ENCODE measurements at regions not wholly inside any gene's neighbourhood (a gene's known extent, or its start where the extent isn't known, plus 50 kb on each side); places are given as distances from the start of the nearest gene placed in this dataset.

GRCh38 chr20:7585126-7585679 lies 355.1 kb downstream of the HAO1 start:
- no peak overlapping the region for H3K27ac ChIP-seq
- no peaks in the 10 kb centered on the region for H3K27me3 ChIP-seq
- no peak overlapping the region for H3K4me3 ChIP-seq
- intact Hi-C loops (cut with DNase I; ENCODE audit: low total_unique reads): no loop called here
- H3K9me3 ChIP-seq: no peaks in the 10 kb centered on the region
- TF ChIP-seq CTCF (IDR thresholded peaks at IDR 0.05): no peak
- no peak for DNase-seq
- H3K4me1 ChIP-seq: no peaks in the 10 kb centered on the region
- no peaks in the 10 kb centered on the region for H3K36me3 ChIP-seq

GRCh38 chr20:7586481-7586880 lies 353.8 kb downstream of the HAO1 start:
- Histone ChIP-seq H3K36me3 (no peaks in the 10 kb centered on the region), H3K4me1 (no peaks in the 10 kb centered on the region), H3K4me3 (no peak overlapping the region), H3K27ac (no peak overlapping the region), H3K9me3 (no peaks in the 10 kb centered on the region), H3K27me3 (no peaks in the 10 kb centered on the region)
- intact Hi-C loops (cut with DNase I; ENCODE audit: low total_unique reads): no loop called here
- TF ChIP-seq CTCF (IDR thresholded peaks at IDR 0.05): no peak
- DNase-seq: no peak

GRCh38 chr20:7589164-7589563 lies 351.1 kb downstream of the HAO1 start:
- no peak for TF ChIP-seq CTCF (IDR thresholded peaks at IDR 0.05)

GRCh38 chr20:7596541-7596940 lies 343.7 kb downstream of the HAO1 start:
- no peaks in the 10 kb centered on the region for H3K27me3 ChIP-seq
- H3K9me3 ChIP-seq: no peaks in the 10 kb centered on the region
- H3K27ac ChIP-seq: no peak overlapping the region
- TF ChIP-seq CTCF (IDR thresholded peaks at IDR 0.05): no peak
- no peak overlapping the region for H3K4me3 ChIP-seq
- no peaks in the 10 kb centered on the region for H3K4me1 ChIP-seq
- DNase-seq: no peak
- H3K36me3 ChIP-seq: no peaks in the 10 kb centered on the region
- intact Hi-C loops (cut with DNase I; ENCODE audit: low total_unique reads): no loop called here

More at GRCh38 chr20:7589164-7589563, 351.1 kb downstream of the HAO1 start:
- H3K36me3 ChIP-seq: no peaks in the 10 kb centered on the region
- no peak overlapping the region for H3K4me3 ChIP-seq
- DNase-seq: no peak
- H3K9me3 ChIP-seq: no peaks in the 10 kb centered on the region
- no peaks in the 10 kb centered on the region for H3K27me3 ChIP-seq
- intact Hi-C loops (cut with DNase I; ENCODE audit: low total_unique reads): no loop called here
- no peaks in the 10 kb centered on the region for H3K4me1 ChIP-seq
- H3K27ac ChIP-seq: no peak overlapping the region

GRCh38 chr20:7601431-7601830 lies 338.8 kb downstream of the HAO1 start:
- Histone ChIP-seq H3K27me3 (no peaks in the 10 kb centered on the region), H3K27ac (no peak overlapping the region), H3K9me3 (peaks cover 0 to 5% (median 3%) of the 10 kb centered on the region in 3 donors), H3K4me3 (no peak overlapping the region), H3K4me1 (no peaks in the 10 kb centered on the region), H3K36me3 (no peaks in the 10 kb centered on the region)
- TF ChIP-seq CTCF (IDR thresholded peaks at IDR 0.05): no peak
- intact Hi-C loops (cut with DNase I; ENCODE audit: low total_unique reads): no loop called here
- no peak for DNase-seq

- intact Hi-C loops (cut with DNase I; ENCODE audit: low total_unique reads): no loop called here
- no peaks in the 10 kb centered on the region for H3K4me1 ChIP-seq
- no peak for DNase-seq
- no peak overlapping the region for H3K4me3 ChIP-seq
- TF ChIP-seq CTCF (IDR thresholded peaks at IDR 0.05): no peak
- no peaks in the 10 kb centered on the region for H3K36me3 ChIP-seq
- no peak overlapping the region for H3K27ac ChIP-seq
- peaks cover 0 to 5% (median 3%) of the 10 kb centered on the region in 3 donors for H3K9me3 ChIP-seq
- H3K27me3 ChIP-seq: no peaks in the 10 kb centered on the region
Observed at GRCh38 chr20:7606941-7607340, 333.3 kb downstream of the HAO1 start.

Measured in tibial artery (tissue), 4 donors.